ENCODE measurements at regions not wholly inside any gene's neighbourhood (a gene's known extent, or its start where the extent isn't known, plus 50 kb on each side); places are given as distances from the start of the nearest gene placed in this dataset.

GRCh38 chr6:44035621-44036020, 91.6 kb downstream of the MRPL14 start:
- no peak for TF ChIP-seq CTCF (IDR thresholded peaks at IDR 0.05; ENCODE audit: insufficient read depth, low read length, poor library complexity, severe bottlenecking)
- DNase-seq (ENCODE audit: low read depth) = no peak
- no peaks in the 10 kb centered on the region for H3K36me3 ChIP-seq (ENCODE audit: control insufficient read depth, insufficient read depth, low read length)
- H3K4me3 ChIP-seq (ENCODE audit: low read depth, low read length) = no peak overlapping the region
- no peaks in the 10 kb centered on the region for H3K27me3 ChIP-seq (ENCODE audit: control insufficient read depth, insufficient read depth, low read length)

GRCh38 chr6:44034931-44035345, 92.3 kb downstream of the MRPL14 start:
- Histone ChIP-seq H3K36me3 (ENCODE audit: control insufficient read depth, insufficient read depth, low read length) (no peaks in the 10 kb centered on the region), H3K4me3 (ENCODE audit: low read depth, low read length) (no peak overlapping the region), H3K27me3 (ENCODE audit: control insufficient read depth, insufficient read depth, low read length) (no peaks in the 10 kb centered on the region)
- no peak for DNase-seq (ENCODE audit: low read depth)
- TF ChIP-seq CTCF (IDR thresholded peaks at IDR 0.05; ENCODE audit: insufficient read depth, low read length, poor library complexity, severe bottlenecking) = no peak

GRCh38 chr6:44034391-44034861, 92.8 kb downstream of the MRPL14 start:
- peak; percentile 3 for TF ChIP-seq CTCF (IDR thresholded peaks at IDR 0.05; ENCODE audit: insufficient read depth, low read length, poor library complexity, severe bottlenecking)
- H3K27me3 ChIP-seq (ENCODE audit: control insufficient read depth, insufficient read depth, low read length) = no peaks in the 10 kb centered on the region
- no peaks in the 10 kb centered on the region for H3K36me3 ChIP-seq (ENCODE audit: control insufficient read depth, insufficient read depth, low read length)
- peak; percentile 69 for DNase-seq (ENCODE audit: low read depth)
- no peak overlapping the region for H3K4me3 ChIP-seq (ENCODE audit: low read depth, low read length)

GRCh38 chr6:44030812-44031454, 96.3 kb downstream of the MRPL14 start:
- Histone ChIP-seq H3K36me3 (ENCODE audit: control insufficient read depth, insufficient read depth, low read length) (no peaks in the 10 kb centered on the region), H3K27me3 (ENCODE audit: control insufficient read depth, insufficient read depth, low read length) (no peaks in the 10 kb centered on the region), H3K4me3 (ENCODE audit: low read depth, low read length) (no peak overlapping the region)
- TF ChIP-seq CTCF (IDR thresholded peaks at IDR 0.05; ENCODE audit: insufficient read depth, low read length, poor library complexity, severe bottlenecking) = no peak
- no peak for DNase-seq (ENCODE audit: low read depth)

- no peaks in the 10 kb centered on the region for H3K36me3 ChIP-seq (ENCODE audit: control insufficient read depth, insufficient read depth, low read length)
- no peaks in the 10 kb centered on the region for H3K27me3 ChIP-seq (ENCODE audit: control insufficient read depth, insufficient read depth, low read length)
- DNase-seq (ENCODE audit: low read depth) = no peak
- no peak for TF ChIP-seq CTCF (IDR thresholded peaks at IDR 0.05; ENCODE audit: insufficient read depth, low read length, poor library complexity, severe bottlenecking)
- H3K4me3 ChIP-seq (ENCODE audit: low read depth, low read length) = no peak overlapping the region
Observed at GRCh38 chr6:44029444-44030185, 97.6 kb downstream of the MRPL14 start.
